Right renal pelvis (tissue), 4 donors: ENCODE measurements at regions not wholly inside any gene's neighbourhood (a gene's known extent, or its start where the extent isn't known, plus 50 kb on each side); places are given as distances from the start of the nearest gene placed in this dataset.
"Not testable (repeated sequence)": the region's sequence is repeated elsewhere in the genome, so short reads cannot be mapped to it uniquely, and the experiment has no call there.

ENCODE experiments used
- DNase-seq, 4 donors: peaks; one replicate each; pipeline ENCODE4 v3.0.0-alpha.2; 2013; ENCODE audit warnings: low read depth in 4 of 4, low spot score in 3 of 4, missing footprints in 1 of 4

DNA sequence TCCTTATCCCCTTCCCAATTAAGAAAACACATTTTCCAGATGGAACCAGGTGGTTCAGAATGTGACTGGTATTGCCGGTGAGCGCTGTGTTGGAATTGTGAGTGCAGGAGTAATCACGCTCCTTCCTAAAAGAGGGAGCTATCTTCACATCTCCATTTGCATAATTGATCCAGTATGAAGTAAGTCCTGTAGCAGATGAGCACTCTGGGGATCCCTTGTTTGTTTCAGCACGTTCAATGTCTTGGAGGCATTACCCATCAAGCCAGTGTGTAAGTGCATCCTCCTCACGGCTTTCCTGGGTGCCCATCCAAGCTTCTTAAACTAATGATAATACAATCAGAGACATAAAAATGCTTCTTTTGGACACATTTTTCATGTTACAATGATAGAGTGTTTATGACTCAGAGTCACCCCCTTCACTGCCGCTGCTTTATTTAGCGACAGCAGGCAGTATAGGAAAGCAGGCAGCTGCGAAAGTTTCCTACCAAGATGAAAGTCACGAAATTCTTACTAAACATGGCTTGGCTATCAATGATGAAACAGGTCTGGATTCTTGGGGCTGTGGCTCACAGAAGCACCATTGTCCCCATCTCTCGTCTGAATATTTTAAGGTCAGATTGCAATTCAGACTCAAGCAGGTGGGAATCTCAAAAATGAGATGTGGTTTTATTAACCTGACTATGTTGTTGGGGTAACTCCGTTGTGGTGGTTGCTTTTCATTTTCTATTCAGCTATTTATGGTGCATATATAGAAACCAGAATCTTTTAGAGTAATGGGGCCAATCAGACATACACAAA is 346.3 kb upstream of the MDFIC2 start:
- no peak for DNase-seq

DNA sequence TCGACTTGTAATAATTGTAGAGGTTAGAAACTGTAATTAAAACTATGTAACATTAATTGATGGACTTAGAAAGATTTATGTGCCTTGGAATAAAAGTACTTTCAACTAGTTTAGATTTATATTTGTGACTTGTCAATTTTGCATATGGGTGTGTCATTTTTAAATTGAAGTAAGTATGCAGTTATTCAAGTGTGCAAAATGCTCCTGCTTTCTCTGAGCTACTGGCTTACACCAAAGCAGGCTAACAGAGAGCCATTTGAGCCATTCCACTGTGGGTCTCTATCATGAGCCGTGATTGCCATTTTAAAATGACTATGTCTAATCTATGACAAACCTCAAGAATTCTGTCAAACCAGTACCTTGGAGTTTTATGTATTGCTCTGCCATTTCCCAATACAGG is 345.0 kb upstream of the MDFIC2 start:
- no peak for DNase-seq

DNA sequence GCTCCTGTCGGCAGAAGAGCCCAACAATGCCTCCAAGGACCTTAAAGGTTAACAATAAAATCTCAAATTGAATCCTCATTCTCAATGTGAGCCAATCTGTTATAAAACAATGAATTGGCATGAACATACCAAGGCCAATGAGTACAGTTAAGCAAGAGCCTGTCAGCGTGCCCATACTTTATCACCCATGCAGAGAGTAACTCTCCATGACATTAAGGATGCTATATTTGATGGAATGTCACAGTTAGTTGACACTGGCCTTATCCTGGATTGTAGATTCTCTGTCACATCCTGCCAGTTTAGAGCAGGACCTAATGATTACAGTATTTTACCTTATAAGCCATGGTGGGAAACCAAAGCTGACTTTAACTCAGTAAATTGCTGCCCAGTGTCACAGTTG is 335.4 kb upstream of the MDFIC2 start:
- no peak for DNase-seq

DNA sequence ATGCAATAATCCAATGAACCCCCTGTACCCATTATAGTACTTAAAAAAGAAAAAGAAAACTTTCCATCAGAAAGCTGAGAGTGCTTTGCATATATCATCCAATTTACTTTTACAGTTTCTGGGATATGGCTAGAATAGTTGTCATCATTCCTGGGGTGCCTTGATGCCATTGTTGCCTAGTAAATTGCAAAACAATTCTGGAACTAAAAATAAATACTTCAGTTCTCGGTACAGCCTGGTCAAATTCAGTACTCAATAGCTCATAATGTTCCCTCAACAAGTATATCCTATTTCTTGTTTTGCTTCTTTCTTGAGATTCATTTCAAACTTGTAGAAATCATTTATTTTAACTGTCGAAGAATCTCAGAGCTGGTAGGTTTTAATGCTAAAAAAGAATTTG is 334.7 kb upstream of the MDFIC2 start:
- DNase-seq = no peak

DNA sequence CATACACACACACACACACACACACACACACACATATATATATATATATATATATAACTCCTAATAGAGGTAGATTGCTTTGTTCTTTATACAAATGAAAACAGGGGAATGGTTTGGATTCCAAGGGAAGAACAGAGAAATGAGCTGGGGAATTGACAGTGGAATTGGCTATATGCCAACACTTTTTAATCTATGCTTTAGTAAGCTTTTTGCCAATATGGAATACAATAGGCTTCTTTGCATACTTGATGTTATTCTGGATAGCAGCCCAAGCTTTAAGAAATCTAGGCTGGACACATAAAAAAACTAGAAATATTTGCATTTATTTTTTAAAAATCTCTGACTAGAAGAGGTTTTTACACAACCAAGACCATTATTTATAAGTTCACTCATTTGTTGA is 334.2 kb upstream of the MDFIC2 start:
- DNase-seq = no peak

DNA sequence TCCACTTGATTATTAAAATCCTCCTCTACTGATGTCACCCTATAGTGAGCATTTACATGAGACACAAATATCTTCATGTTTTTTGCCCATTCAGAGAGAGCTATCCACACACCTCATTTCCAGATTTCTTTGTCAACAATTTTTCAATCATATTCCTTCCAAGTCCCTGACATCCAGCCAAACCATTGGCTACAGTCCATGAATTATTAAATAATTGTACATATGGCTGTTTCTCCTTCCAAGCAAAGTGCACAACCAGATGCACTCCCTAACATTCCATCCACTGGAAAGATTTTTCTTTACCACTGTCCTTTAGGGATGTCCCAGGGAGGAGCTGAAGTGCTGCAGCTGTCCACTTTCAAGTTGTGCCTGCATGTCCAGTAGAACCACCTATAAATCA is 328.0 kb upstream of the MDFIC2 start:
- DNase-seq = no peak

DNA sequence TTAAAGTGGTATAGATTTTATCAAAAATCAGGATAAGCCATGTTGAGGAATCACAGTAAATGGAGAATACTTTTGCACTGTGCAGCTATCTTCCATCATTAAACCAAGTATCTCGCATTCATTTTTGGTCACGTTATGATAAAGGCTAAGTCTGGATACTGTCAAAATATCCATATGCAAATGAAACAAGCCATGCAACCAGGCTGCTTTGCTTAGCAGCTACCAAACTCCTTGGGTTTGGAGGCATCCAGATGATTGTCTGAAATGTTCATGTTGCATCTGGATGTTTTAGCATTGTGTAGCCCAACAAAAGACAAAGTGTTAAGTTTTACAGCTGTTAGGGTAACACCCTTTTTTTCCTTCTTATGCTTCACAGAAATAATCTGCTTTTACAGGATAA is 322.9 kb upstream of the MDFIC2 start:
- DNase-seq = no peak

DNA sequence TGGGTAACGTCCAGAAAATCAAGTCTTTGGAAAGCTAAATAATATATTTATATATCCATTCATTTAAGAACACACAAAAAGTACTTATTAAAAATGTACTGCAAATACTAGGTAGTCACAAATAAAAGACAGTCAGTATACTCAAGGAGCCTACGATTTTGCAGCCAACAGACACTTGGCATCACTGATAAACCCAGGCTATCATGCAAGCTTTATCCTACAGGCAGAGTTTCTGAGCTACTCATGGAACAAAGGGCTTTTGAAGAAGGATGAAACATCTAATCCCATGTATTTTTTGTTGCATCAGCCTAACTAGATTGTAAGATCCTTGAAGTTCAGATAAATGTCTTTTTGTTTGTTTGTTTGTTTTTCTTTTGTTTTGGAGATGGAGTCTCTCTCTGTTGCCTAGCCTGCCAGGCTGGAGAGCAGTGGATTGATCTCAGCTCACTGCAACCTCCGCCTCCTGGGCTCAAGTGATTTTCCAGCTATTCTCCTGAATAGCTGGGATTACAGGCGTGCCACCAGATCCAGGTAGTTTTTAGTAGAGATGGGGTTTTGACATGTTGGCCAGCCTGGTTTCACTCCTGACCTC is 319.4 kb upstream of the MDFIC2 start:
- no peak for DNase-seq

DNA sequence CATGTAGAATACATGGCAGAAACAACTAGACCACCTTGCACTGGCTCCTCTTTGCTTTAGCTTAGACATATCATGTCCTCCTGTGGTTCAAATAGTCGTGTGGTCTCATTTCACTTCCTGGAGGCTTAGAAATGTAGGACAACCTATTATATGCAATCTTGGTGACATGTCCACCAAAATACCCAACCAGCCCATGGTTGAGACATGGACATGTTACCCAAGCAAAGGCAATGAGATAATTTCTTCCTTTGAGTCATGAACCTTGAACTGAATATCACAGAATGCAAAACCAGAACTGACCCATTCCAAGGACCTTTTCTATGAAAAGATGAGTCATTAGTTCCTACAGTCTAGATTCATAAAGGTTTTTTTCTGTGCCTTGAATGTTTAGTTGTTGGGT is 309.0 kb upstream of the MDFIC2 start:
- no peak for DNase-seq

DNA sequence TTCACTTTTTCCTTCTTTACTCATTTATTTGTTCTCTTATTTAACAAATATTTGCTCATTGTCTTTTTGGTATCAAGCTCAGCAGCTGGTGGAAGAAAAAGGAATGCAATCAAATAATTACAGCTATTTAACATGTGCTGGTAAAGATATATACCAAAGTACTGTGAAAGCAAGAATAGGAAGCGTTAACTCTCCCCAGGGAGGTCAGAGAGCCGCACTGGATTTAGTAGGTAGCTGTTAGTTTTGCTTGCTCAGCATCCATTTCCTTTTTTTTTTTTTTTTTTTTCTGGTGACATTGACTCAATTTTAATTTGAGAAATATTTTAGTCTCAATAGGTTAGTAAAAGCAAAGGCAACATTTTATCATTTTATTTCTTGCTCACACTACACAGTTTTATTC is 308.5 kb upstream of the MDFIC2 start:
- DNase-seq = no peak

DNA sequence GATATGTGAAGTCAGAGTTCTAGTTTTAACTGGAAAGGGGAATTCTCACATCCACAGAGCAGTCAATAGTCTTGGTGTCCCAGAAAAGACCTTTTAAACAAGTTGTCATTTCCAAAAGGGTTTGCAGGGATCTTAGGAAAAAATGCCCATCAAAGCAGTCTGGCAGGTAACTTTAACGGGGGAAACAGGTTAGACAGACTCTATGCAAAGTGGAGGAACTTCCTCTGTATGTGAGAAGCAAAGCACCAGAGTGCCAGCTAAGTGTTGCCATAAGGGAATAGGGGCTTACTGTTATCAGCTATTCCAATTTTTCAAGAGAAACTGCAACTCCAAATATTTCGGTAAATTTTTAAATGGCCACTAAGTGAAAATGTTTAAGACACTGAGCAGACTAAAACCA is 307.9 kb upstream of the MDFIC2 start:
- DNase-seq = no peak

DNA sequence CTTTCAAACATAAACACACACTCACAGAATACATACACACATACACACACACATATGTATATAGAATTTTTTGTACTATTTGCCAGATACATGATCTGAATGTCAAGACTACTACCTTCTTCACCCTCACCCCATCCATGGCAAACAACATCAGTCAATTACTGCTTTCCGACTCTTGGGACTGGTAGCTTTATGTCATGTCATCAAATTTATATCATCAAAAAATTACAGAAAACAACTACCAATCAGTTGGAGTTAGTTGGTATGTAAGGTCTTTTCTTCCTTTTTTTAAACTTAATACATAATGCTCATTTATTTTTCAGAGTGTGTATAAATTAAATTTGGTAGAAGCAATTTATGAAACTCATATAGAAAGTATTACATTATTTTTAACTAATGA is 305.7 kb upstream of the MDFIC2 start:
- DNase-seq = no peak

DNA sequence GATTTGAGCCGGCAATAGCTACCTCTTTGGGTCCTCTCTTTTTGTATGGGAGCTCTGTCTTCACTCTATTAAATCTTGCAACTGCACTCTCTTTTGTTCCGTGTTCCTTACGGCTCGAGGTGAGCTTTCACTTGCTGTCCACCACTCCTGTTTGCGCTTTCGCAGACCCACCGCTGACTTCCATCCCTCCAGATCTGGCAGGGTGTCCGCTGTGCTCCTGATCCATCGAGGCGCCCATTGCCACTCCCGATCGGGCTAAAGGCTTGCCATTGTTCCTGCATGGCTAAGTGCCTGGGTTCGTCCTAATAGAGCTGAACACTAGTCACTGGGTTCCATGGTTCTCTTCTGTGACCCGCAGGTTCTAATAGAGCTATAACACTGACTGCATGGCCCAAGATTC is 304.9 kb upstream of the MDFIC2 start:
- not testable (repeated sequence) for DNase-seq

DNA sequence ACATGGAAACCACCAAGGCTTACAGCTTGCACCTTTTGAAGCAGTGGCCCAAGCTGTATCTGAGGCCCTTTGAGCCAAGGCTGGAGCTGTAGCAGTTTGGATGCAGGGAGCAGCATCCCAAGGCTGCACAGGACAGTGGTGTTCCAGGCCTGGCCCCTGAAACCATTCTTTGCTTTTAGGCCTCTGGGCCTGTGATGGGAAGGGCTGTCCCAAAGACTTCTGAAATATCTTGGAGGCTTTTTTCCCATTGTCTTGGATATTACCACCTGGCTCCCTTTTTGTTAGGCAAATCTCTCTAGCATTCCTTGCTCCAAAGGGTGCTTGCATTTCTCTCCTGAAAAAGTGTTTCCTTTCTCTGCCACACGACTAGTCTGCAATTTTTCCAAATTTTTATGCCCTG is 302.8 kb upstream of the MDFIC2 start:
- DNase-seq = no peak

DNA sequence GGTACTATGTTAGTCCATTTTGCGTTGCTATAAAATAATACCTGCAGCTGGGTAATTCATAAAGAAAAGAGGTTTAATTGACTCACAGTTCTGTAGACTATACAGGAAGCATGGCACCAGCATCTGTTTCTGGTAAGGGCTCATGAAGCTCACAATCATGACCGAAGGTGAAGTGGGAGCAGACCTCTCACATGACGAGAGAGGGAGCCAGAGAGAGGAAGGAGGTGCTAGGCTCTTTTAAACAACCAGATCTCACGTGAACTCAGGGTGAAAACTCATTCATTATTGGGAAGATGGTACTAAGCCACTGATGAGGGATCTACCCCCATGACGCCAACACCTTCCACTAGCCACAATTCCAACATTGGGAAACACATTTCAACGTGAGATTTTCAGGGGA is 301.7 kb upstream of the MDFIC2 start:
- no peak for DNase-seq

DNA sequence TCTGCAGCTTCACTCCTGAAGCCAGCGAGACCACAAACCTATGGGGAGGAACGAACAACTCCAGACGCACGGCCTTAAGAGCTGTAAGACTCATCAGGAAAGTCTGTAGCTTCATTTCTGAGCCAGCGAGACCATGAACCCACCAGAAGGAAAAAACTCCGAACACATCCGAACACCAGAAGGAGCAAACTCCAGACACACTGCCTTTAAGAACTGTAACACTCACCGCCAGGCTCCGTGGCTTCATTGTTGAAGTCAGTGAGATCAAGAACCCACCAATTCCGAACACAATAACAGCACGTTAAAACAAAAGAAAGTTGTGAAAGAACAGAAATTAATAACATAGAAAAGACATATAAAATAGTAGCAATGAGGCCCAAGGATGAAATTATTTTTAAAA is 300.5 kb upstream of the MDFIC2 start:
- DNase-seq = no peak

DNA sequence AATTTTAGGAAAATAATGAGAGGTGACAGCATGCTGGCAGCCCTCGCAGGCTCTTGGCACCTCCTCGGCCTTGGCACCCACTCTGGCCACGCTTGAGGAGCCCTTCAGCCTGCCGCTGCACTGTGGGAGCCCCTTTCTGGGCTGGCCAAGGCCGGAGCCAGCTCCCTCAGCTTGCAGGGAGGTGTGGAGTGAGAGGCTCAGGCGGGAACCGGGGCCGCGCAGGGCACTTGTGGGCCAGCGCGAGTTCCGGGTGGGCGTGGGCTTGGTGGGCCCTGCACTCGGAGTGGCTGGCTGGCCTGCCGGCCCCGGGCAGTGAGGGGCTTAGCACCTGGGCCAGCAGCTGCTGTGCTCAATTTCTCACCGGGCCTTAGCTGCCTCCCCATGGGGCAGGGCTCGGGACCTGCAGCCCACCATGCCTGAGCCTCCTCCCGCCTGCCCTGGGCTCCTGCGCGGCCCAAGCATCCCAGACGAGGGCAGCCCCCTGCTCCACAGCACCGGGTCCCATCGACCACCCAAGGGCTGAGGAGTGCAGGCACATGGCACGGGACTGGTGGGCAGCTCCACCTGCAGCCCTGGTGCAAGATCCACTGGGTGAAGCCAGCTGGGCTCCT is 299.3 kb upstream of the MDFIC2 start:
- not testable (repeated sequence) for DNase-seq

DNA sequence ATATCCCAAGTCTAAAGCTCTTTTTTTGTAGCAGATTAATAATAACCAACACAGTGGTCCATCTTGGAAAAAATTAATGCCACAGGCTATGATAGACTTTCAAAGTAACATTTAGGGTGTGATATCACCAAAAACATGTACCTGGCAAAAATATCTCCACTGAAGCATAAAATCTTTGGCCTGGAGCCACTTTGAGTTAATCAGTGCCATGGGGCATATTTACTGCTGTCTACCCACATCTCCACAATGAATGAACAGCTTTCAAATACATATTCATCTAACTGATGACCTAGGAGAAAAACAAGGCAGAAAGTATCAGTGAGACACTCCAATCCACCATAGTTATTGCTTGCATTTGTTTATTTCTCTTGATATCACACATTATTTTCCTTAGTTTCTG is 296.0 kb upstream of the MDFIC2 start:
- DNase-seq = peak in 2 of 4 donors; percentile 13 to 22

DNA sequence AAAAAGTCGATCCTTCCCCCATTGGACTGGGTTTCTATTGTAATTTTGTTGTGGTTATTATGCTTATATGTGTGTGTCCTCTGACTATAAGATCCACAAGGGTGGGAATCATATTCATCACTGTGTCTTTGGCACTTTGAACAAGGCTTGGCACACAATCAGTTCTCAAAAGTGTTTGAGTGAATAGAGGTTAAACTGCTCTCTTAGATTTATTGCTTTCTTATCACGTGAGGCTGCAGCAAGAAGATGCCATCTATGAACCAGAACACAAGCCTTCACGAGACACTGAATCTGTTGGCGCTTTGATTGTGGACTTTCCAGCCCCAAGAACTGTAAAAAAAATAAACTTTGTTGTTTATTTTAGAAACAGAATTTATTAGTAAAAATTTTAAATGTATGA is 295.0 kb upstream of the MDFIC2 start:
- DNase-seq = no peak

DNA sequence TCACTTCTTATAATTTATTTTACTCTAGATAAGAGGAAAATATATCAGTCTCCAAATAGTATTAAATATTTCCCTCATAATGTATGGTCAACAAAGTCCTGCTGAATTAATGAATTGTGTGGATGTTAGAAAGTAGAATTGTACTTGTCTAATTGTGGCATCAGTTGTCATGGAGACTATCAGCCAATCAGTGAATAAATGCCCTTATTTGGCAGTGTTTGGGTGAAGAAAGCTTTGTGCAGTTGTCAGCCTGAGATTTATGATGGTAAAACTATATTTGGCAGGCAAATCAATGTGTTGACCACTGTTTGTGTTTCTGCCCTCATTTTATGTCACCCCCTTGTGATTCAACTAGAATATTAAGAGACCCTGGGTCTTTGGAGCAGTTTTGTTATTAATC is 293.6 kb upstream of the MDFIC2 start:
- DNase-seq = no peak

DNA sequence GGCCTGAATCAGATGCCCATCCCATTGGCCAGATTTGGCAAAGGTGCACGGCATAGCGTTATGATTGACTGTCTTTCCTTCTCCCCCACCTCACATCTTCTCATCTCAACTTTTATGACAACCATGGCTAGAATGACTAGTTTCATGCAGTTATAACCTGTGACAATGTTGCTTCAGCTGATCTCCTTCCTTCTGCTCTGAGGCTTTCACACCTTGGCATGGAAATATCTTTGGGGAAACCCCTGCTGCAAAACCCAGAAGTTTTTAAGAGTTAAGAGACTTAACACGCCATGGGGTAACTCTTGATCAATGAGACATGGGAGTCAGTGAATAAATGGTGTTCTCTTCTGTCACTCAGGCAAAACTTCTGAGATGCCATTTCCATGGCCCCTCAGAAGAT is 290.7 kb upstream of the MDFIC2 start:
- DNase-seq = no peak

DNA sequence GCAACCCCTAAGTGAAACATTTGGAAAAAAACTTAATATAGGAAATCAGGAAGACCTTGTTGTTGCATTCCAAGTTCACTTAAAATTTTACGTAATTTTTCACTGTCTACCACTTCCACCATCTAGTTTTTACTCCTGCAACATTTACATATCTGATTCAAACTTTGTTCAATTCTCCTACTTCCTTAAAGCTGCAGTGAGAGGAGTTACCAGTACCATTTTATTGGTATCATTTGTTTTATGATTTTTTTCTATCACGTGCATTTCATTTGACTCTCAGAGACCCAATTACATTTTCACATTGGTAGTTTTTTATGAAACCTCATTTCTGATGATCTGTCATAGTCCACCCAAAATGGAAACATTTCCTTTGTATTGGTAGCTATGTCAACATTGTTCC is 284.9 kb upstream of the MDFIC2 start:
- no peak for DNase-seq
